Caco-2 (cell line): ENCODE measurements at regions not wholly inside any gene's neighbourhood (a gene's known extent, or its start where the extent isn't known, plus 50 kb on each side); places are given as distances from the start of the nearest gene placed in this dataset.

Experiments
- BruUV-seq: library from RNA; stranded (reverse); fragments of 400-500 nt; replicated peaks from 2 replicates; lab custom pipeline; 2021; lab: Mats Ljungman, UMichigan
- CTCF ChIA-PET: fragments of 300-600 bp; sonication (Branson Sonifier 250); formaldehyde crosslinking; loops from one replicate; lab custom pipeline; 2022; ENCODE audit warnings: antibody characterized with exemption; lab: Charles Lee
- POLR2A ChIA-PET: fragments of 300-600 bp; sonication (Branson Sonifier 250); formaldehyde crosslinking; loops from one replicate; lab custom pipeline; 2022; ENCODE audit warnings: antibody characterized with exemption; lab: Charles Lee
- DNase-seq, 2 experiments: peaks; one replicate each; pipeline versions ENCODE4 v3.0.0 to v3.0.0-alpha.2; 2020 to 2022
- H3K27me3 ChIP-seq: replicated peaks from 2 replicates; pipeline ENCODE4 v1.6.0; 2011; ENCODE audit warnings: low read length; ENCODE audit not compliant: control insufficient read depth, insufficient read depth
- H3K36me3 ChIP-seq: 2 replicates; pipeline ENCODE4 v1.5.1; 2011; ENCODE audit warnings: low read length; ENCODE audit not compliant: control insufficient read depth, insufficient read depth
- H3K4me1 ChIP-seq: fragments of 250-450 bp; sonication (Bioruptor Pico); 2 replicates; pipeline ENCODE4 v1.5.1; 2020; ENCODE audit warnings: mild to moderate bottlenecking
- H3K4me3 ChIP-seq: 2 replicates; pipeline ENCODE4 v1.5.1; 2011; ENCODE audit warnings: low read depth, mild to moderate bottlenecking, control low read depth, low read length
- H3K9me3 ChIP-seq: fragments of 250-450 bp; sonication (Bioruptor Pico); 2 replicates; pipeline ENCODE4 v1.5.1; 2020; ENCODE audit warnings: mild to moderate bottlenecking, moderate library complexity
- H3K27ac Mint-ChIP-seq: one replicate; pipeline ENCODE4 v1.8.0; 2022; ENCODE audit warnings: mixed read lengths; ENCODE audit not compliant: unreplicated experiment
- H3K27me3 Mint-ChIP-seq: one replicate; pipeline ENCODE4 v1.8.0; 2022; ENCODE audit warnings: mixed read lengths; ENCODE audit not compliant: insufficient read depth, unreplicated experiment
- H3K36me3 Mint-ChIP-seq: one replicate; pipeline ENCODE4 v1.8.0; 2022; ENCODE audit warnings: mild to moderate bottlenecking, mixed read lengths; ENCODE audit not compliant: insufficient read depth, unreplicated experiment
- H3K4me1 Mint-ChIP-seq: one replicate; pipeline ENCODE4 v1.8.0; 2022; ENCODE audit warnings: low read depth, mixed read lengths; ENCODE audit not compliant: unreplicated experiment
- H3K4me3 Mint-ChIP-seq: one replicate; pipeline ENCODE4 v1.8.0; 2022; ENCODE audit warnings: mild to moderate bottlenecking, moderate library complexity, mixed read lengths; ENCODE audit not compliant: unreplicated experiment
- H3K9me3 Mint-ChIP-seq: one replicate; pipeline ENCODE4 v1.8.0; 2022; ENCODE audit warnings: mixed read lengths; ENCODE audit not compliant: unreplicated experiment
- CTCF ChIP-seq, 2 experiments: fragments of 200-600 bp in 1 of 2; IDR thresholded peaks; 1 replicate in 1 of 2; 2 replicates in 1 of 2; pipeline versions ENCODE4 v1.5.1 to v1.8.0; 2011 to 2022; ENCODE audit warnings: antibody characterized with exemption in 1 of 2, control low read depth in 1 of 2, inconsistent platforms in 1 of 2, low read depth in 1 of 2, low read length in 1 of 2, mild to moderate bottlenecking in 1 of 2, moderate library complexity in 1 of 2; ENCODE audit not compliant: insufficient read depth in 1 of 2, severe bottlenecking in 1 of 2, unreplicated experiment in 1 of 2
- intact Hi-C: fragments of 100-400 bp; cut with micrococcal nuclease; formaldehyde crosslinking; loops from one replicate; pipeline ENCODE4 v1.10.0; 2022; ENCODE audit not compliant: unreplicated experiment

GRCh38 chr3:106381286-106381938, 512.6 kb upstream of the CBLB start:
- Mint-ChIP-seq H3K27ac (no peak overlapping the region), H3K9me3 (no peaks in the 10 kb centered on the region), H3K36me3 (no peaks in the 10 kb centered on the region), H3K4me1 (no peaks in the 10 kb centered on the region), H3K4me3 (no peak overlapping the region), H3K27me3 (no peaks in the 10 kb centered on the region)
- H3K27me3 ChIP-seq: no peaks in the 10 kb centered on the region
- no peaks in the 10 kb centered on the region for H3K9me3 ChIP-seq
- TF ChIP-seq CTCF (IDR thresholded peaks at IDR 0.05; ENCODE audit: insufficient read depth in 1 of 2, low read depth in 1 of 2, low read length in 1 of 2, severe bottlenecking in 1 of 2, unreplicated experiment in 1 of 2): no peak
- H3K4me3 ChIP-seq: no peak overlapping the region
- no peak for DNase-seq
- no peaks in the 10 kb centered on the region for H3K36me3 ChIP-seq
- POLR2A ChIA-PET: no interaction called here
- H3K4me1 ChIP-seq: no peaks in the 10 kb centered on the region
- no TSS peak for BruUV-seq
- CTCF ChIA-PET: no interaction called here
- intact Hi-C loops: no loop called here

GRCh38 chr3:106381939-106382335, 513.1 kb upstream of the CBLB start:
- TF ChIP-seq CTCF (IDR thresholded peaks at IDR 0.05; ENCODE audit: insufficient read depth in 1 of 2, low read depth in 1 of 2, low read length in 1 of 2, severe bottlenecking in 1 of 2, unreplicated experiment in 1 of 2): no peak
- Histone ChIP-seq H3K4me1 (no peaks in the 10 kb centered on the region), H3K27me3 (no peaks in the 10 kb centered on the region), H3K9me3 (no peaks in the 10 kb centered on the region), H3K4me3 (no peak overlapping the region), H3K36me3 (no peaks in the 10 kb centered on the region)
- no TSS peak for BruUV-seq
- no peak for DNase-seq
- CTCF ChIA-PET: no interaction called here
- Mint-ChIP-seq H3K4me1 (no peaks in the 10 kb centered on the region), H3K9me3 (no peaks in the 10 kb centered on the region), H3K27ac (no peak overlapping the region), H3K36me3 (no peaks in the 10 kb centered on the region), H3K27me3 (no peaks in the 10 kb centered on the region), H3K4me3 (no peak overlapping the region)
- intact Hi-C loops: no loop called here
- POLR2A ChIA-PET: no interaction called here

GRCh38 chr3:106386050-106386449, 517.2 kb upstream of the CBLB start:
- Mint-ChIP-seq H3K36me3 (no peaks in the 10 kb centered on the region), H3K9me3 (no peaks in the 10 kb centered on the region), H3K4me3 (no peak overlapping the region), H3K27me3 (peaks cover 7% of the 10 kb centered on the region), H3K4me1 (no peaks in the 10 kb centered on the region), H3K27ac (no peak overlapping the region)
- H3K27me3 ChIP-seq: no peaks in the 10 kb centered on the region
- BruUV-seq: no TSS peak
- H3K4me3 ChIP-seq: no peak overlapping the region
- CTCF ChIA-PET: no interaction called here
- H3K9me3 ChIP-seq: no peaks in the 10 kb centered on the region
- H3K4me1 ChIP-seq: no peaks in the 10 kb centered on the region
- POLR2A ChIA-PET: no interaction called here
- no peak for DNase-seq
- no peak for TF ChIP-seq CTCF (IDR thresholded peaks at IDR 0.05; ENCODE audit: insufficient read depth in 1 of 2, low read depth in 1 of 2, low read length in 1 of 2, severe bottlenecking in 1 of 2, unreplicated experiment in 1 of 2)
- intact Hi-C loops: no loop called here
- no peaks in the 10 kb centered on the region for H3K36me3 ChIP-seq
